ENCODE measurements at regions not wholly inside any gene's neighbourhood (a gene's known extent, or its start where the extent isn't known, plus 50 kb on each side); places are given as distances from the start of the nearest gene placed in this dataset.

DNA sequence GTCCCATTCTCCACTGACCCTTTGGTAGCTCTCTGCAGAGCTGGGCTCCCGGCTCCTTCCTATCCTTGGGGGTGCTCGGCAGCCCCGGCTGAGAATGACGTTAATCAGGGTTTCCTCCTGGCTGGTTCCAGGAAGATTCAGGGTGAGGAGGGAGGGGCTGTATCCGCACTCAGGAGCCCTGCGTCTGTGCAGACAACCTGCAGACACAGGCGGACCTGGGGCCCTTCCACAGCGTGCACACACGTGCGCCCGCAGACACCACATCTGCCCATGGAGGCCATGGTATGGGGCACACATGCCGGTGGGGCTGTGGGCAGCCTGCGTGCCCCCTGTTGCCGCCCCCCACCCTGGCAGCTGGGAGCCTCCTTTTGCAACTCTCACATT is 66.6 kb upstream of the RNU6ATAC start:
- Histone ChIP-seq H3K27me3 (ENCODE audit: insufficient read depth, poor library complexity, severe bottlenecking) (no peaks in the 10 kb centered on the region), H3K4me3 (replicated peaks; ENCODE audit: insufficient read depth, low read length) (no peak overlapping the region), H3K27ac (replicated peaks) (no peak overlapping the region)
- TF ChIP-seq GABPA (IDR thresholded peaks at IDR 0.05; ENCODE audit: low read depth) (no peak), SPI1 (IDR thresholded peaks at IDR 0.05; ENCODE audit: borderline replicate concordance, low read depth) (no peak), POLR2AphosphoS5 (IDR thresholded peaks at IDR 0.05; ENCODE audit: low read depth) (no peak)
- TF ChIP-seq, protein P1, sequence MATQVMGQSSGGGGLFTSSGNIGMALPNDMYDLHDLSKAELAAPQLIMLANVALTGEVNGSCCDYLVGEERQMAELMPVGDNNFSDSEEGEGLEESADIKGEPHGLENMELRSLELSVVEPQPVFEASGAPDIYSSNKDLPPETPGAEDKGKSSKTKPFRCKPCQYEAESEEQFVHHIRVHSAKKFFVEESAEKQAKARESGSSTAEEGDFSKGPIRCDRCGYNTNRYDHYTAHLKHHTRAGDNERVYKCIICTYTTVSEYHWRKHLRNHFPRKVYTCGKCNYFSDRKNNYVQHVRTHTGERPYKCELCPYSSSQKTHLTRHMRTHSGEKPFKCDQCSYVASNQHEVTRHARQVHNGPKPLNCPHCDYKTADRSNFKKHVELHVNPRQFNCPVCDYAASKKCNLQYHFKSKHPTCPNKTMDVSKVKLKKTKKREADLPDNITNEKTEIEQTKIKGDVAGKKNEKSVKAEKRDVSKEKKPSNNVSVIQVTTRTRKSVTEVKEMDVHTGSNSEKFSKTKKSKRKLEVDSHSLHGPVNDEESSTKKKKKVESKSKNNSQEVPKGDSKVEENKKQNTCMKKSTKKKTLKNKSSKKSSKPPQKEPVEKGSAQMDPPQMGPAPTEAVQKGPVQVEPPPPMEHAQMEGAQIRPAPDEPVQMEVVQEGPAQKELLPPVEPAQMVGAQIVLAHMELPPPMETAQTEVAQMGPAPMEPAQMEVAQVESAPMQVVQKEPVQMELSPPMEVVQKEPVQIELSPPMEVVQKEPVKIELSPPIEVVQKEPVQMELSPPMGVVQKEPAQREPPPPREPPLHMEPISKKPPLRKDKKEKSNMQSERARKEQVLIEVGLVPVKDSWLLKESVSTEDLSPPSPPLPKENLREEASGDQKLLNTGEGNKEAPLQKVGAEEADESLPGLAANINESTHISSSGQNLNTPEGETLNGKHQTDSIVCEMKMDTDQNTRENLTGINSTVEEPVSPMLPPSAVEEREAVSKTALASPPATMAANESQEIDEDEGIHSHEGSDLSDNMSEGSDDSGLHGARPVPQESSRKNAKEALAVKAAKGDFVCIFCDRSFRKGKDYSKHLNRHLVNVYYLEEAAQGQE (IDR thresholded peaks at IDR 0.05; ENCODE audit: insufficient replicate concordance, low read depth) = no peak
- TF ChIP-seq, protein P2, sequence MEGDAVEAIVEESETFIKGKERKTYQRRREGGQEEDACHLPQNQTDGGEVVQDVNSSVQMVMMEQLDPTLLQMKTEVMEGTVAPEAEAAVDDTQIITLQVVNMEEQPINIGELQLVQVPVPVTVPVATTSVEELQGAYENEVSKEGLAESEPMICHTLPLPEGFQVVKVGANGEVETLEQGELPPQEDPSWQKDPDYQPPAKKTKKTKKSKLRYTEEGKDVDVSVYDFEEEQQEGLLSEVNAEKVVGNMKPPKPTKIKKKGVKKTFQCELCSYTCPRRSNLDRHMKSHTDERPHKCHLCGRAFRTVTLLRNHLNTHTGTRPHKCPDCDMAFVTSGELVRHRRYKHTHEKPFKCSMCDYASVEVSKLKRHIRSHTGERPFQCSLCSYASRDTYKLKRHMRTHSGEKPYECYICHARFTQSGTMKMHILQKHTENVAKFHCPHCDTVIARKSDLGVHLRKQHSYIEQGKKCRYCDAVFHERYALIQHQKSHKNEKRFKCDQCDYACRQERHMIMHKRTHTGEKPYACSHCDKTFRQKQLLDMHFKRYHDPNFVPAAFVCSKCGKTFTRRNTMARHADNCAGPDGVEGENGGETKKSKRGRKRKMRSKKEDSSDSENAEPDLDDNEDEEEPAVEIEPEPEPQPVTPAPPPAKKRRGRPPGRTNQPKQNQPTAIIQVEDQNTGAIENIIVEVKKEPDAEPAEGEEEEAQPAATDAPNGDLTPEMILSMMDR (IDR thresholded peaks at IDR 0.05; ENCODE audit: insufficient read depth, low read length) = no peak
- DNase-seq (ENCODE audit: low read depth in 1 of 2, low spot score in 1 of 2) = no peak

DNA sequence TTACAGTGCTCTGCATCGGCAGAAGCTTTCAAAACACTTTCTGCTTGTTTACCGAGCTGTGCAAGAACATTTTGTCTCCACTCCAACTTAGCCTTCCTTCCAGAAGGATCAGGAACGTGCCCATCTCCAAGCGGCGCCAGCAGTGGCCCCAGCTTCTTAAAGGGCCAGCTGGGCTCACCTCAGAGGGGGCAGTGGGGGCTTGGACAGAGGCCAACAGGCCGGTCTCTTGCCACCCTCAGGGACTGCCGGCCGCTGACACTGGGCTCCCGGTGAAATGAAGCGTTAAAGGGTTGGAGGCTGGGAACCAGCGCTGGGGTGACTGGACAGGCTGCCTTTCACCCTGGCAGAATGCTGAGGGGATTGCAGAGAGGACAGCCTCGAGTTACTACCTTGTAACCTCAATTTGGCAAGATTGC is 67.0 kb upstream of the RNU6ATAC start:
- TF ChIP-seq POLR2AphosphoS5 (IDR thresholded peaks at IDR 0.05; ENCODE audit: low read depth) (no peak), GABPA (IDR thresholded peaks at IDR 0.05; ENCODE audit: low read depth) (no peak), SPI1 (IDR thresholded peaks at IDR 0.05; ENCODE audit: borderline replicate concordance, low read depth) (no peak)
- TF ChIP-seq, protein P1 (IDR thresholded peaks at IDR 0.05; ENCODE audit: insufficient replicate concordance, low read depth) = no peak
- TF ChIP-seq, protein P2 (IDR thresholded peaks at IDR 0.05; ENCODE audit: insufficient read depth, low read length) = no peak
- no peak for DNase-seq (ENCODE audit: low read depth in 1 of 2, low spot score in 1 of 2)
- Histone ChIP-seq H3K27me3 (ENCODE audit: insufficient read depth, poor library complexity, severe bottlenecking) (no peaks in the 10 kb centered on the region), H3K27ac (replicated peaks) (no peak overlapping the region), H3K4me3 (replicated peaks; ENCODE audit: insufficient read depth, low read length) (no peak overlapping the region)

DNA sequence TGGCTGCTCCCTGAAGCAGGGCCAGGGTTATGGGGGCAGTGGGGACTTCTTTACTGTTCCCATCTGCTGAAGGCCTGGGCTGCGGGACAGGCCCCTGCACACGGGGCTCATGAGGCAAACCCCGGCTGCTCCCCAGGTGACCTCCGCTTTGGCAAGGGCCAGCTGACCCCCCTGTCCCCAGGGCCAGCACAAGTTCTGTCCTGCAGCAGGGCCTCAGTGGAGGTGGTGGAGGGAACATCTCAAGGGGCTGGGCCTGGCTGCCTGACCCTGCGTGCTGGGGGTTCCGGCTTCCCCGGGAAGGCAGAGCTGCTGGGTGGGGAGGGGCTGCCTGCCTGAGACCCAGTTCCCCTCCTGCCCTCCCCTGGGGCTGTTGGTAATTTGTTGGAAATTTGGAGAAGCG is 67.4 kb upstream of the RNU6ATAC start:
- Histone ChIP-seq H3K27me3 (ENCODE audit: insufficient read depth, poor library complexity, severe bottlenecking) (no peaks in the 10 kb centered on the region), H3K27ac (replicated peaks) (no peak overlapping the region), H3K4me3 (replicated peaks; ENCODE audit: insufficient read depth, low read length) (no peak overlapping the region)
- DNase-seq (ENCODE audit: low read depth in 1 of 2, low spot score in 1 of 2) = no peak
- TF ChIP-seq, protein P2 (IDR thresholded peaks at IDR 0.05; ENCODE audit: insufficient read depth, low read length) = no peak
- TF ChIP-seq POLR2AphosphoS5 (IDR thresholded peaks at IDR 0.05; ENCODE audit: low read depth) (no peak), GABPA (IDR thresholded peaks at IDR 0.05; ENCODE audit: low read depth) (no peak), SPI1 (IDR thresholded peaks at IDR 0.05; ENCODE audit: borderline replicate concordance, low read depth) (no peak)
- TF ChIP-seq, protein P1 (IDR thresholded peaks at IDR 0.05; ENCODE audit: insufficient replicate concordance, low read depth) = no peak

Measured in HL-60 (cell line).